ENCODE measurements at regions not wholly inside any gene's neighbourhood (a gene's known extent, or its start where the extent isn't known, plus 50 kb on each side); places are given as distances from the start of the nearest gene placed in this dataset.

DNA sequence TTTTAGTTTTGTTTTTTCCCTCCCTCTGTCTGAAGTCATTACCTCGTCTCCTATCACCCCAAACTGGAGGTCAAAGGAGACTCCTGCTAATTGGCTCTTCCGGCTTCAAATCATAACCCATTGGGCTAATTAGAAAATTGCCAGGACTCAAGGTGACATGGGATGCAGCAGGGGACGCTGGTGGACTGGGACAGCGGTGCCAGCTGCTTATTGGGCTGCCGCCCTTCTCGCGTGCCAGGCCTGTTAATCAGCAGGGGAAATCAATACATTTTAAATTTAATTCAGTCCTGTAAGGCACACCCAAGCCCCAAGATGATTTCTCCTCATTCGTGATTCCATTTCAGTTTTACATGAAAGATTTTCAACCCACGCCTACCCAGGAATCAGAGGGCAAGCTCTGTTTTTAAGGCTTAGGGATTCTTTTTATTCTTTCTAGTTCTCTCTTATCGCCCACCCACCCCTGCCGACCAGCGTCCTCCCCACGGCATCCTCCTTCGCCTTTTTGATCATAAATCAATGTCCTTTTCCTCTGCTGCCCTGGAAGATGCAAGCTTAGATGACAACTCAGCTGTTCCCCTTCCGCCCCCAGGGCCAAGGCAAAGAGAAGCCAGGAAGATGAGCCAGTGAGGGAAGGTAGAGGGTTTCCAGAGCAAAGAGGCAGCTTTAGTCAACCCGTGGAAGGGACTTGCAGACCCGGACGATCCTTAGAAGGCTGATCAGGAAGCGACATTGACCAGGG, 329.6 kb downstream of the UACA start:
- FAIRE-seq (no peak), DNase-seq (ENCODE audit: insufficient read length, low spot score) (no peak)

DNA sequence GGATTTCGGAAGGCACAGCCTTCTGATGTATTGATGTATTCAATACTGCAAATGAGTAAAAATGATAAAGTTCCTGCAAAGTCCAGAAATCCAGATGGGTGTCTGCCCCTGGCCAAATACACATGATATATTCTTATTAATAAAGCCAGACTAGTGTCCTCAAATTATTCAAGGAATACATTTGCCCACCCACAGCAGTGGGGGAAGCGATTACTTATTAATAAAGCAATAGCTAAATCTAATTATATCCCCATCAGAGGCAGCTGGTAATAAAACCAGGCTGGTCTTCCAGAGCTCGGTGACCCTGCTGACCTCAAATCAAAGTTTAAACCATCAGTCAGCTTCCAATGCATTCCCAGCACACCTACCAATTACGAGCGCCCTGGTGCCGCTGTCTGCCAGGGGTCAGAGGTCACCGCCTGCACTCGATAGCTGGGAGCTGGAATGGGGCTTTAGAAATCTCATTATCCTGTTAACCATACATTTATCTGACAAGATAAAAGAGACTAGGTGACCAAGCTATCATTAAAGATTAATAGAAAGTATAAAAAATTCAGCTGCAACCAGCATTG, 330.3 kb downstream of the UACA start:
- FAIRE-seq (no peak), DNase-seq (ENCODE audit: insufficient read length, low spot score) (no peak)

DNA sequence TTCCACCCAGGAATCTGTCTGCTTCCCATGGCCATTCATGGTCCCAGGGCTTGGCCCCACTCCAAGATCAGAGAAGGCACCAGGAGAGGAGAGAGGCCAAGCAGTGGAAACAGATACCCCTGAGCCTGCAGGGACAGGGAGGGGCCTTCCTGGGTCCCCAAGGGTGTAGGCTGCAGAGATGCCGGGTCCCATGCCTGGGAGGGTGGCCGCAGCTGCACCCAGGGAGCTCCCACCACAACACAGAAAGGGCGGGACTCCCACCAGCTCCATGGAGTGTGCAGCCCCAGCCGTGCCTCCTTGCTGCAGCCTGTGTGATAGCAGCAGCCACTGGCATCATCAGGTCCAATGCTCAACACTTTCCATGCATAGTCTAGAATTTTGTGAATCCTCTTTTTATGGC, 331.5 kb downstream of the UACA start:
- FAIRE-seq, result no peak
- DNase-seq (ENCODE audit: insufficient read length, low spot score), result no peak

GRCh38 chr15:70430069-70430468, 332.4 kb upstream of the TLE3 start:
- no peak for DNase-seq (ENCODE audit: insufficient read length, low spot score)
- FAIRE-seq, result peak; percentile 83

DNA sequence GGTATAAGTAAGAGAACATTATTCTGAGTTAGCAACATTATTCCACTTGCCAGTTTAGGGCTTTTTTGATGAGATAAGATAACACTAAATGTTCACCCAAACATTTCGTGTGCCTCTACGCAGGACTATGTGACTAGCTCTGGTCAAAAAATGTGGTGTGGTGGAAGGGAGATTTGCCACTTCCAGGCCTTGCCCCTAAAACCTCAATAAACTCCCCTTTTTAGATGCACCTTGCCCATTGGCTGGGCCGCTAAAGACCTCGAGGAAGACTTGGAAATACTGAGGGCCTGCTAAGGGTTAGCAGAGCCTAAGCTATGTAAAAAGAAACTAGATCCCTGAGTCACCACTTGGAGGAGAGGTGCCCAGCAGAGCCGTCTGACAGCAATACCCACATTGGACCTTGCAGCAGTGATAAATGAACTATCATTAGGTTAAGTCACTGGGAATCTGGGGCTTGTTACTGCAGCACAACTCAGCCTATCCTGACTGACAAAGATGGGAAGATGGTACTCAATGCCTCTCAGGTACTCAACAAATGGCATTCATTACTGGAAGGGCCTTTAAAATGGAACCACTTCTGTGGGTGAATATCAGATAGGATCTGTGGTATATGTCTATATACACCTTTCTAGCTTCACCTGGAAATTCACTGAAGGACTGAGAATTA, 331.5 kb upstream of the TLE3 start:
- DNase-seq (ENCODE audit: insufficient read length, low spot score) (no peak), FAIRE-seq (peak; percentile 63)

GRCh38 chr15:70428211-70428822, 330.6 kb upstream of the TLE3 start:
- DNase-seq (ENCODE audit: insufficient read length, low spot score), result no peak
- no peak for FAIRE-seq

- FAIRE-seq, result peak; percentile 75
Observed at GRCh38 chr15:70427167-70428120, 329.7 kb upstream of the TLE3 start.

DNA sequence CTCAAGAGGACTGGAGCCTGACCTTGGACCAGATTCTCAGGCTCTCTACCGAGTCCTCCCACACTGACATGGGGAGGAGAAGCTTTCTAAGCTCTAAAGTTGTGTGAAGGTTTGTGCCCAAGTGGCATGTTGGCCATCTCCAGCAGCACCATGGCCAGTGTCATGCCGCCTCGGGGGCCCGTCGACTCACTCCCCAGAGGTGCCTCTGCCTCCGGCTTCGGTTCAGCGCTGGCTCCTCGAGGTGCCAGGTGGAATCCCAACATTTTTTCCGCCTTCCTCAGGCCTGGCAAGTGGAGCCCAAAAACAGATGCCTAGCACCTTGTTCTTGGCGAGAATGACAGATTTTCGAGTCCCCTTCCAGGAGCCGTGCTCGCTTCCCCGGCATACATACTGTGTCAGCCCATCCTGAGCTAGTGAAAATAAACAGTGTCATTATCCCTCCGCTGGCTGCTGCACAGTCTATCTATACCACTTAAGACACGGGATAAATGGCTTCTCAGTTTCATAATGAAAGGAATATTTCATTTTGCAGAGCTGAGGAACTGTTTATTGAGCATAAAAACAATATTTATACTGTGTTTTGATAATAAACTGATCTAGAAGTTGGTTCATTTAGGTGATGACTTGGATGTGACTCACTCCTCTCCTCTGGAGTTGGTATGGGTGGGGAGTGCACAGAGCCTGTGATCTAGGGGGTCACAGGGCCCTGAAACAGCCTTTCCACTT, 328.5 kb upstream of the TLE3 start:
- DNase-seq (ENCODE audit: insufficient read length, low spot score) (no peak), FAIRE-seq (no peak)

More at GRCh38 chr15:70427167-70428120, 329.7 kb upstream of the TLE3 start:
- no peak for DNase-seq (ENCODE audit: insufficient read length, low spot score)

GRCh38 chr15:70424937-70425411, 327.3 kb upstream of the TLE3 start:
- peak; percentile 23 for FAIRE-seq
- no peak for DNase-seq (ENCODE audit: insufficient read length, low spot score)

- no peak for FAIRE-seq
Observed at GRCh38 chr15:70423267-70423666, 325.6 kb upstream of the TLE3 start.

GRCh38 chr15:70422342-70422741, 324.6 kb upstream of the TLE3 start:
- FAIRE-seq, result no peak

More at GRCh38 chr15:70423267-70423666, 325.6 kb upstream of the TLE3 start:
- DNase-seq (ENCODE audit: insufficient read length, low spot score), result no peak

GRCh38 chr15:70420948-70421482, 323.3 kb upstream of the TLE3 start:
- DNase-seq (ENCODE audit: insufficient read length, low spot score) (no peak), FAIRE-seq (no peak)

More at GRCh38 chr15:70422342-70422741, 324.6 kb upstream of the TLE3 start:
- no peak for DNase-seq (ENCODE audit: insufficient read length, low spot score)

GRCh38 chr15:70420086-70420947, 322.6 kb upstream of the TLE3 start:
- FAIRE-seq (no peak), DNase-seq (ENCODE audit: insufficient read length, low spot score) (no peak)

DNA sequence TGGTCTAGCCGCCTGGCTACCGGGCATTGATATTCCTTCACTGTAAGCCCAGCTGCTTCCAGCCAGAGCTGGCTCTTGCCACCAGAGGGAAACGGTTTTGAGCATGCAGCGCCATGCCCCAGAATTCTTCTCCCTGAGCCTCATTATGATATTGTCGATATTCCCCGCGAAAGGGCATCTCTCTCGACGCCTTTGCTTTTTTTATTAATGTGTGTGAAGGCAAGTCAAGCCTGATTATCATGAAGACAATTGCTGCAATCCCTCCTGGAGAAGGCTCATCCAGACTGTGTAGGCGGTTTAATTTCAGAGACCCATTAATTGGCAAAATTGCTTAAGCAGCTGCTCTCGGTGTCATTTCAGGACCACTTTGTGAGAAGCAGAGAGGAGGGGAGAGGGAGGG, 321.2 kb upstream of the TLE3 start:
- DNase-seq (ENCODE audit: insufficient read length, low spot score) (no peak), FAIRE-seq (no peak)

DNA sequence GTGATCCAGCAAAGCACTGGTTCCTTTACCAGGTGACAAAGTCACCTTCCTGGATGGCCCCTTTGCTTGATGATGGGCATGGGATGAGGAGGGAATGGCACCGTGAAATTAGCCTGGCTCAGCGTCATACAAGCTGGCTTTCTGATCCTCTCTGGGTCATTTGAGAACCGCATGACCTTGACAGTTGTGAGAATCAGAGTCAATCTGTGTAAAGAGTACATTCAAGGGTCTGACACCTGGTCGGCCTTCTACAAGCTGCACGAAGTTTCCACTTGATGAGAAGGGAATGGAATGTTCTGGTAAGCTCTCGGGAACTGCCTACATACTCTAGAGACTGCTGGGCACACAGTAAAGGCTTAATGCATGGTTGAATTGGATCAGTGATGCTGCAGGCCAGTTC, 319.8 kb upstream of the TLE3 start:
- DNase-seq (ENCODE audit: insufficient read length, low spot score) (no peak), FAIRE-seq (no peak)

DNA sequence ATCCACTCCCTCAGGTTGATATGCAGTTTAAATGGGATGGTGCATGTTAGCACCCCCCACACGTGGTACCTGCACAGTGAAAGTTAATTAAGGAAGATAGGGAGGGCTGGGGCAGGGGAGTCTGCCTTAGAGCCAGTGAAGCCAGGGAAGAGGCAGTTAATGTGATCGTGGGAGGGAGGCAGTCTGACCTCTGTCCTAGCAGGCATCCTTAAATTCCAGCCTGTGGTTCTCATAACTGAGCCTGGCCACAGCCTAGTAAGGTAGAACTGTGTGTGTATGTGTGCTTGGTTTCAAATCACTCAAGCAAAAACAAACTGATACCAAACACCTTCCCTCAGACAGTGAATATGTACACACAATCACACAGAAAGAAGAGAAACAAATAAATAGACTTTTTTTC, 319.1 kb upstream of the TLE3 start:
- FAIRE-seq (peak; percentile 23), DNase-seq (ENCODE audit: insufficient read length, low spot score) (no peak)

- DNase-seq (ENCODE audit: insufficient read length, low spot score), result no peak
- no peak for FAIRE-seq
Observed at GRCh38 chr15:70415398-70415797, 317.7 kb upstream of the TLE3 start.

GRCh38 chr15:70414626-70415025, 316.9 kb upstream of the TLE3 start:
- FAIRE-seq (no peak), DNase-seq (ENCODE audit: insufficient read length, low spot score) (no peak)
